ENCODE measurements at regions not wholly inside any gene's neighbourhood (a gene's known extent, or its start where the extent isn't known, plus 50 kb on each side); places are given as distances from the start of the nearest gene placed in this dataset.

GRCh38 chr18:73790587-73790986, 357.0 kb downstream of the FBXO15 start:
- Mint-ChIP-seq H3K4me3 (no peak overlapping the region), H3K27ac (no peak overlapping the region), H3K27me3 (ENCODE audit: low read depth) (no peaks in the 10 kb centered on the region; the same call in 1 of the 2 replicates), H3K9me3 (peaks cover 6 to 9% of the 10 kb centered on the region in 2 experiments; a peak in 4 of 5 replicates), H3K36me3 (ENCODE audit: insufficient read depth in 1 of 3, low read depth in 3 of 3) (peaks cover 0 to 11% (median 7%) of the 10 kb centered on the region in 3 experiments; a peak in 3 of 7 replicates), H3K4me1 (peaks cover 3 to 5% of the 10 kb centered on the region in 2 experiments)
- H3K9ac ChIP-seq (ENCODE audit: extremely low read depth, insufficient read length, low read length): no peak overlapping the region
- H3K4me2 ChIP-seq (ENCODE audit: insufficient read depth, insufficient read length, low read length): no peak overlapping the region
- no peak overlapping the region for H2AK5ac ChIP-seq (ENCODE audit: insufficient read length, low read length)
- no peaks in the 10 kb centered on the region for H3K27me3 ChIP-seq (ENCODE audit: insufficient read depth, low read length)
- no peak overlapping the region for H3K4ac ChIP-seq (ENCODE audit: low read depth, low read length)
- TF ChIP-seq, protein P1, sequence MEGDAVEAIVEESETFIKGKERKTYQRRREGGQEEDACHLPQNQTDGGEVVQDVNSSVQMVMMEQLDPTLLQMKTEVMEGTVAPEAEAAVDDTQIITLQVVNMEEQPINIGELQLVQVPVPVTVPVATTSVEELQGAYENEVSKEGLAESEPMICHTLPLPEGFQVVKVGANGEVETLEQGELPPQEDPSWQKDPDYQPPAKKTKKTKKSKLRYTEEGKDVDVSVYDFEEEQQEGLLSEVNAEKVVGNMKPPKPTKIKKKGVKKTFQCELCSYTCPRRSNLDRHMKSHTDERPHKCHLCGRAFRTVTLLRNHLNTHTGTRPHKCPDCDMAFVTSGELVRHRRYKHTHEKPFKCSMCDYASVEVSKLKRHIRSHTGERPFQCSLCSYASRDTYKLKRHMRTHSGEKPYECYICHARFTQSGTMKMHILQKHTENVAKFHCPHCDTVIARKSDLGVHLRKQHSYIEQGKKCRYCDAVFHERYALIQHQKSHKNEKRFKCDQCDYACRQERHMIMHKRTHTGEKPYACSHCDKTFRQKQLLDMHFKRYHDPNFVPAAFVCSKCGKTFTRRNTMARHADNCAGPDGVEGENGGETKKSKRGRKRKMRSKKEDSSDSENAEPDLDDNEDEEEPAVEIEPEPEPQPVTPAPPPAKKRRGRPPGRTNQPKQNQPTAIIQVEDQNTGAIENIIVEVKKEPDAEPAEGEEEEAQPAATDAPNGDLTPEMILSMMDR (conservative IDR thresholded peaks at IDR 0.05): no peak
- no peak overlapping the region for H2AFZ ChIP-seq (ENCODE audit: low read length)
- H3K23me2 ChIP-seq (ENCODE audit: insufficient read length, low read depth, low read length, poor library complexity, severe bottlenecking): no peaks in the 10 kb centered on the region
- H2BK5ac ChIP-seq (ENCODE audit: insufficient read length, low read length): no peak overlapping the region
- H3K14ac ChIP-seq (ENCODE audit: insufficient read depth, low read length): no peak overlapping the region
- H3K27ac ChIP-seq (ENCODE audit: insufficient read length, low read depth, low read length): no peak overlapping the region
- no peaks in the 10 kb centered on the region for H4K20me1 ChIP-seq (ENCODE audit: control insufficient read depth, insufficient read depth, insufficient read length)
- no peak overlapping the region for H3K18ac ChIP-seq (ENCODE audit: insufficient read length, low read depth, low read length)
- no peak overlapping the region for H4K8ac ChIP-seq (replicated peaks; ENCODE audit: insufficient read length, low read depth, low read length)
- no peak overlapping the region for H4K5ac ChIP-seq (ENCODE audit: insufficient read length, low read depth, low read length)
- H3K4me1 ChIP-seq (ENCODE audit: insufficient read depth, low read length): no peaks in the 10 kb centered on the region
- H2BK12ac ChIP-seq (ENCODE audit: insufficient read length, low read depth, low read length): no peak overlapping the region
- H3K23ac ChIP-seq (ENCODE audit: insufficient read length, low read depth, low read length): no peak overlapping the region
- no peak overlapping the region for H2BK20ac ChIP-seq (ENCODE audit: low read depth, low read length, poor library complexity, severe bottlenecking)
- WGBS (ENCODE audit: extremely low coverage, insufficient read length, low lambda C conversion rate): no CpG with 5 or more reads among the region's 1 CpG
- no peak overlapping the region for H3T11ph ChIP-seq (ENCODE audit: low read length)
- H3K79me2 ChIP-seq (ENCODE audit: insufficient read depth, low read length): no peaks in the 10 kb centered on the region
- H4K91ac ChIP-seq (ENCODE audit: insufficient read length, low read depth, low read length): no peak overlapping the region
- no peak overlapping the region for H2BK15ac ChIP-seq (ENCODE audit: low read depth, low read length)
- no peak overlapping the region for H3K56ac ChIP-seq (ENCODE audit: insufficient read length, low read depth, low read length)
- DNase-seq: no peak
- H3K9me3 ChIP-seq (ENCODE audit: control insufficient read depth, low read depth, low read length): no peaks in the 10 kb centered on the region
- no peaks in the 10 kb centered on the region for H3K79me1 ChIP-seq (ENCODE audit: insufficient read depth, low read depth, low read length, poor library complexity, severe bottlenecking)
- H2BK120ac ChIP-seq (ENCODE audit: low read depth, low read length, poor library complexity, severe bottlenecking): no peak overlapping the region

Measured in H9 (cell line).